BJ (cell line): ENCODE measurements at regions not wholly inside any gene's neighbourhood (a gene's known extent, or its start where the extent isn't known, plus 50 kb on each side); places are given as distances from the start of the nearest gene placed in this dataset.

ENCODE experiments used
- CTCF ChIA-PET: fragments of 350-600 bp; formaldehyde crosslinking; extraction: SDS; loops from one replicate; lab custom pipeline; 2021; ENCODE audit warnings: antibody characterized with exemption, inconsistent platforms; lab: Yijun Ruan, JAX
- POLR2A ChIA-PET: fragments of 300-600 bp; sonication (Branson Sonifier 250); formaldehyde crosslinking; extraction: SDS; loops from one replicate; lab custom pipeline; 2021; ENCODE audit warnings: antibody characterized with exemption; lab: Charles Lee
- DNase-seq: peaks from one replicate; pipeline ENCODE4 v3.0.0-alpha.2; 2011; ENCODE audit warnings: low read depth
- H3K27me3 ChIP-seq: 2 replicates; pipeline ENCODE4 v1.6.0; 2011; ENCODE audit warnings: low read length; ENCODE audit not compliant: control insufficient read depth, insufficient read depth
- H3K36me3 ChIP-seq: 2 replicates; pipeline ENCODE4 v1.5.1; 2011; ENCODE audit warnings: low read length; ENCODE audit not compliant: control insufficient read depth, insufficient read depth
- H3K4me3 ChIP-seq: 2 replicates; pipeline ENCODE4 v1.5.1; 2011; ENCODE audit warnings: low read depth, mild to moderate bottlenecking, control low read depth, low read length
- TF ChIP-seq, protein P1 (sequence below): IDR thresholded peaks from 2 replicates; pipeline ENCODE4 v1.5.1; 2011; ENCODE audit warnings: low read depth, mild to moderate bottlenecking, control low read depth, inconsistent platforms, low read length, moderate library complexity; ENCODE audit not compliant: insufficient read depth

DNA sequence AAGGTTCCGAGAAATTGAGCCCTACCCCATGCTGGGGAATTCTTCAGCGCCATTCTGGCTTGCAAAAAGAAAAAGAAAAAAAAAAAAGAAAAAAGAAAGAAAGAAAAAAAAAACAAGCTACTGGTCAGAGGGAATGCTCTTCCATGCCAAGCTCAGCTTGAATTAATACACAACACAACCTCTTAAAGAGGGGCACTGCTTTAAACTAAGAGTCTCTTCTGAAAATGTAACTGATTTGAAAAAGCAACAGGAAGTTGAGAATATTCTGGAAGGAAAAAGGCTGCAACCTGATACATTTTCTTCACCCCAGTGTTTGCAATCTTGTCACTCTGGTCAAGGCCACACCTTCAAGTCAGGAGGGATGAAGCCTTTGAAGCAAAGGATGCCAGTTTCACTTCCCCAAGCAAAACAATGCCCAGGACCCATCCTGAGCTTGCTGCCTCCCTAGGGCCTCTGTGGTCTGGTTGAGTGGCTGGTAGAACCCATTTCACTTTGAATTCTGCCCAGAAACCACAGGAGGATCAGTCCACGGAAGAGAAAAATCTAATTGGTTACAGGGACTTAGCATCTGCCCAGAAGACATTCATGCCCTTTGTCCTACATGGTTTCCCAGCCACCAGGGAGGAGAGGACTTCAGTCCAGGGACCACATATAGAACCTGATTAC, 389.7 kb downstream of the SOX9 start:
- CTCF ChIA-PET: interaction anchor here (1.6 kb wide), 1 partner anchor 16 kb away, joined by 3 read pairs; no protein-coding TSS in a partner anchor
- Histone ChIP-seq H3K4me3 (no peak overlapping the region), H3K27me3 (no peaks in the 10 kb centered on the region), H3K36me3 (no peaks in the 10 kb centered on the region)
- DNase-seq: no peak
- POLR2A ChIA-PET: no interaction called here
- TF ChIP-seq, protein P1, sequence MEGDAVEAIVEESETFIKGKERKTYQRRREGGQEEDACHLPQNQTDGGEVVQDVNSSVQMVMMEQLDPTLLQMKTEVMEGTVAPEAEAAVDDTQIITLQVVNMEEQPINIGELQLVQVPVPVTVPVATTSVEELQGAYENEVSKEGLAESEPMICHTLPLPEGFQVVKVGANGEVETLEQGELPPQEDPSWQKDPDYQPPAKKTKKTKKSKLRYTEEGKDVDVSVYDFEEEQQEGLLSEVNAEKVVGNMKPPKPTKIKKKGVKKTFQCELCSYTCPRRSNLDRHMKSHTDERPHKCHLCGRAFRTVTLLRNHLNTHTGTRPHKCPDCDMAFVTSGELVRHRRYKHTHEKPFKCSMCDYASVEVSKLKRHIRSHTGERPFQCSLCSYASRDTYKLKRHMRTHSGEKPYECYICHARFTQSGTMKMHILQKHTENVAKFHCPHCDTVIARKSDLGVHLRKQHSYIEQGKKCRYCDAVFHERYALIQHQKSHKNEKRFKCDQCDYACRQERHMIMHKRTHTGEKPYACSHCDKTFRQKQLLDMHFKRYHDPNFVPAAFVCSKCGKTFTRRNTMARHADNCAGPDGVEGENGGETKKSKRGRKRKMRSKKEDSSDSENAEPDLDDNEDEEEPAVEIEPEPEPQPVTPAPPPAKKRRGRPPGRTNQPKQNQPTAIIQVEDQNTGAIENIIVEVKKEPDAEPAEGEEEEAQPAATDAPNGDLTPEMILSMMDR: no peak

DNA sequence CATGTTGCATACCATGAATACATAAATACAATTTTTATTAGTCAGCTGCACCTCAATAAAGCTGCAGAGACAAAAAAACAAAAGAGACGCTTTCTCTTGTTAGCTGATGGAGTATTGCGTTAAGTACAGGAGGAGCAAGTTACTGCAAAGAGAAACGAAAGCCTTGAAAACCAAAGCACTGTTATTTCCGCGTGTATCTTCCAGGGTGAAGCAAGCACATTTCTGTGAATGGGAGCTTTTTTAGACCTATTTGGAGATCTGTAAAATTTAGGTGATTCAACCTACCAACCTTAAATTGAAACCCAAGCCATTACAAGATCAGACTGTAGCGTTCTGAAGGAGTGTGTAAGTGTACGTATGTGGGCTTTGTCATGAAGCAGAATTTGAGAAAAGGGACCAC, 390.4 kb downstream of the SOX9 start:
- ChIA-PET POLR2A (no interaction called here), CTCF (no interaction called here)
- Histone ChIP-seq H3K36me3 (no peaks in the 10 kb centered on the region), H3K27me3 (no peaks in the 10 kb centered on the region), H3K4me3 (no peak overlapping the region)
- no peak for DNase-seq
- TF ChIP-seq, protein P1: no peak

DNA sequence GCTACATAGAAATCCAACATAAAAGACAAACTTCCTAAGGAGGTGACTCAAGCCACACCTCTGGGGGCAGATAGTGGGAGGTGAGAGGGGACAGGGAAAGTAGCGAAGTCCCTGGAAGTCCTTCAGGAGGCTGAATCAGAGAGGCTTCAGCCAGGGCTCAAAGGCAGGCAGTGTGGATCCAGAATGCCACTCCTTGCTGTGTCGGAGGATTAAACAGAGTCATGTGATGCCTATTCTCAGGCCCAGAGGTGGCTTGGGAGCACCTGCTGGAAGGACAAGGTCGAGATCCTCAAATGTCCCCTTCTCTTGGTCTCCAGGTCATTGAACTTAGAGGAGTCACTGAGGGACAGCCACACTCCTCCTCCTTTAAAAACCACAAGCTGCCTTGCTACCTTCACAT, 391.1 kb downstream of the SOX9 start:
- POLR2A ChIA-PET: no interaction called here
- H3K27me3 ChIP-seq: no peaks in the 10 kb centered on the region
- TF ChIP-seq, protein P1: no peak
- no peak for DNase-seq
- H3K4me3 ChIP-seq: no peak overlapping the region
- H3K36me3 ChIP-seq: no peaks in the 10 kb centered on the region
- CTCF ChIA-PET: no interaction called here

DNA sequence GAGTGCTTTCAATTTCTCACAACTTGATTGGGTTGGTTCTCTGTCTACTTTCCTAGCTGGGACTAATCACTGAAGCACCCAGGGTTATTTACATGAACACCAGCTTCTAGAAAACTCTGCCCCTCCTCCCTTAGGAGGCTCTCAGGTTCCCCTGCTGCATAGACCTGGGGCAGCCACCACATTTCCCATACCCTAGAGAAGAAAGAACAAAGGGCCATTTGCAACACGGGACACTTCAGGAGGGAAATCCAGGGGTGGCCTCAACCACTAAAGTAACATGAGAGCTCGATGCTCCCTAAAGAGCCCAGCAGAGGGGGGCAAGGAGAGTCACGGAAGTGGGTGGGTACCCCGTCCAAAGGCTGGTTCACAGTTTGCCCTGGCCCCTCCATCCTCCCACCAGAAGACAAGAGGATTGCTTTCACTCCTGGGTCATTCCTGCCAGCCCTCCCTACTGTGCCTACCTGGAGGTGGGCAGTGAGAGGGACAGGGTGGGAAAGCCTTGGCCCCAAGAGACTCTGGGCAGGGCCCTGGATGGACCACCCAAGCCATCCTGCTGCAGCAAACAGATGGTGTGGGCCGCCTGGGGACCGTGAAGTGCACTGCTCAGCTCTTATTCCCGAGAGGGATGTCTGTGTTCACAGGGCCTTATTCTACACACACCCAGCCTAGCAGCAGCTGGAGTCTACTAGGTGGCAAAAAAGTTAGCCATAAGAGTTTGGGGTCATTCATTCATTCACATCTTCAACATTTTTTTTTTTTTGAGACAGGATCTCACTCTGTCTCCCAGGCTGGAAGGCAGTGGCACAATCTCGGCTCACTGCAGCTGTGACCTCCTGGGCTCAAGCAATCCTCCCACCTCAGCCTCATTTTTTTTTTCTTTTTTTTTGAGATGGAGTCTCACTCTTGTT, 392.1 kb downstream of the SOX9 start:
- no peak overlapping the region for H3K4me3 ChIP-seq
- H3K27me3 ChIP-seq: no peaks in the 10 kb centered on the region
- TF ChIP-seq, protein P1: no peak
- DNase-seq: no peak
- POLR2A ChIA-PET: no interaction called here
- CTCF ChIA-PET: interaction anchor here (0.6 kb wide), 1 partner anchor 120 kb away, joined by 3 read pairs; no protein-coding TSS in a partner anchor
- H3K36me3 ChIP-seq: no peaks in the 10 kb centered on the region

DNA sequence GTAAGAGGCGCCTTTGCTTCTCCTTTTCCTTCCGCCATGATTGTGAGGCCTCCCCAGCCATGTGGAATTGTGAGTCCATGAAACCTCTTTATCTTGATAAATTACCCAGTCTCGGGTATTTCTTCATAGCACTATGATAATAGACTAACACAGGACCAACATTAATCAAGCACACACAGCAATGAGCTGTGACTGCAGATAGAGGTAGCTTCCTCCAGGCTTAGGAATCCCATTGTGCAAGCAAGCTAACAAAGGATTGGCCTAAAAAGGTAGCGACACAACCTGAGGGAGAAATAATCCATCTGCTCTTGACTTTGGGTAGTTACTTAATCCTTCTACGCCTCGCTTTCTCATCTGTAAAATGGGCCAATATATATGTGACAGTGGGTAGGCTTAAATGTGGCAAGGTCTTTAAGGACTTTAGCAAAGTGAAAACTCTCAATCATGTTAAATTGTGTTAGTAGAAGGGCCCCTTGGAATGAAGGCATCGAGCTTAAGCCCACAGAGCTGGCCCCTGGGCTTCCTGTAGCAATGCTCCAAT, 393.6 kb downstream of the SOX9 start:
- TF ChIP-seq, protein P1: no peak
- H3K36me3 ChIP-seq: no peaks in the 10 kb centered on the region
- CTCF ChIA-PET: interaction anchor here (1.1 kb wide), 1 partner anchor 36 kb away, joined by 4 read pairs; no protein-coding TSS in a partner anchor
- no peak overlapping the region for H3K4me3 ChIP-seq
- no peak for DNase-seq
- no peaks in the 10 kb centered on the region for H3K27me3 ChIP-seq
- POLR2A ChIA-PET: no interaction called here
